HG02973 (cell line): ENCODE measurements at regions not wholly inside any gene's neighbourhood (a gene's known extent, or its start where the extent isn't known, plus 50 kb on each side); places are given as distances from the start of the nearest gene placed in this dataset.
"Not testable (repeated sequence)": the region's sequence is repeated elsewhere in the genome, so short reads cannot be mapped to it uniquely, and the experiment has no call there.

Experiments
- ATAC-seq: cut with Tn5 transposase; IDR thresholded peaks from one replicate; pipeline ENCODE4 v1.9.1; 2021; ENCODE audit warnings: moderate library complexity; ENCODE audit not compliant: unreplicated experiment

DNA sequence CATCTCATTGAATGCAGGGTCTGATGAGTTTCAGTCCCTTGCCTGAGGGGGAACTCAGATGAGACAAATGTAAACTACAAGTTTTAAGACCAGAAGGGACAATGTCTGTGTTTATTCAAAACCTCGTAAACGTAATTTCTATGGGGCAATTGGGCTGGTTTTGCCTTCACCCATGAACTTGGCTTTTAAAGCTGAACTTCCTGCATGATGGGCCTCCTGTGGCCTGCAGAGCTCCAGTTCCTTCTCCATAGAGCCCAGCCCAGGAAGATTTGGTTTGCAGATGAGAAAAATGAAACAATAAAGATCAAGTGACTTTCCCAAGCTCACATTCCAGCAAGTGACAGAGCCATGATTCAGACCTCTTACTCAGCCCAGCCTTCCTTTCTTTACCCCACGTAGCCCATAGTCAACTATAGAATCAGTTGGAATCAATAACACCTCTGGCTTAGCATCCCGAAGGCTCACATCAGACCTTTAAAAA lies 612.3 kb downstream of the UTRN start:
- no peak for ATAC-seq

DNA sequence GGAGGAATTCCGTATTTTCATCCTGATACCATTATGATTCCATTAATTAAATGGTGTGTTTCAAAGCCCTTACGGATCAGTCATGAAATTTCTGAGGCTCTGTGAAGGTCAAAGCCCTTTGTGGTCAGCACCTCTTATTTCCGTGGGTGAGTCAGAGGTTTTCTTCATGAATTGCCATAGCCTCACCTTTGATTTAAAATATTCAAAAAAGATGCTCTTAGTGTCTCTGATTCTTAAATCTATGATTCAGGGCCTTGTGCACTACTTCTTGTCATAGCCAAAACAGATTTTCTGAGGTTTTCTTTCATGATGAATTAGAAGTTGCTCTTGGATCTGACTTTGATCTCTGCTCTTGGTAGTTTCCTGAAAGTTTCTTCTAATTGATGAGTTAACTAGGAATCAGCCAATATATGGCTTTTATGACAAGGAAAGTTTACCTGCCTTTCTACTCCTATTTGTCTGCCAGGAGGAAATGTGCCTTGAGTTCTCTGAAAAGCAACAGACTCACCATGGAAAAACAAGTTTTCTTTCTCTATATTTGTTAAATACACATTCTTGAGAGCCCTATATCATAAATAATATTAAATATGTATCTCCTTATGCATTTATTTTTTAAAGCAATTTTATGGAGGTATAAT lies 613.0 kb downstream of the UTRN start:
- no peak for ATAC-seq

DNA sequence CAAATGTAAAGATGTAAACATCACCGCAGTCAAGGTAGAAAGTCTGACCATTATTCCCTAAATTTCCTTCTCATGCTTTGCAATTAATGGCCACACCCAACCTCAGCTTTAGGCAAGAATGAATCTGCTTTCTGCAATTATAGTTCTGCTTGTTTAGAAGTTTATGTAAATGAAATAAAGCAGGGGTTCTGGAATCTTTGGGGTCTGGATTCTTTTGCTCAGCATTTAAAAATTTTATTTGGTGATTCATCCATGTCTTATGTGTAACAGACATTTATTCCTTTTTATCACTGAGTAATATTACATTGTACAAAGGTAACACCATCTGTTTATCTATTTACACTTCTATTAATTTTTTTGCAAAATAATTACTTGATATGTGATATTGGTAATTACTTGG lies 613.6 kb downstream of the UTRN start:
- no peak for ATAC-seq

DNA sequence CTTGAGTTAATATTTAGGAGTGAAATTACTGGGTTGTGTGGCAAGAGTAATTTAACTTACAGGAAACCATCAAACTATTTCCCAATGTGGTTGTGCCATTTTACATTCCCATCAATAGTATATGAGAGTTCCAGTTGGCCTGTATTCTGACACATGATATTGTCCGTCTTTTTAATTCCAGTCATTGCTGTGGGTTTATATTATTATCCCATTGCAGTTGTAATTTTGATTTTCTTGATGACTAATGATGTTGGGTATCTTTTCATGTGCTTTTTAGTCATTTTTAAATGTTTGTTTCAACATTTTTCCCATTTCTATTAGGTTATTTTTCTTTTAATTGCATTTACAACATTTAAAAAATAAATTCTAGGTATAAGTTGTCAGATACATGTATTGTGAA lies 614.0 kb downstream of the UTRN start:
- ATAC-seq, result no peak

DNA sequence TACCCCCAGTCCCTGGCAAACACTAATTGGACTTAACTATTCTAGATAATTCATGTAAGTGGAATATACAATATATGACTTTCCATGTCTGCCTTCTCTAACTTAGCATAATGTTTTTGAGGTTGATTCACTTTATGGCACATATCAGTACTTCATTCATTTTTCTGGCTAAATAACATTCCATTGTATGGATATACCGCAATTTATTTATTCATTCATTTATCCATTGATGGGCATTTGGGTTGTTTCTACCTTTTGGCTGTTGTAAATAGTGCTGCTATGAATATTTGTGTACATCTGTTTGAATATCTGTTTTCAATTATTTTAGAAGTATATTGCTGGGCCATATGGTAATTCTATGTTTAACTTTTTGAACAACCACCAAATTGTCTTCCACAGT lies 616.3 kb downstream of the UTRN start:
- no peak for ATAC-seq

DNA sequence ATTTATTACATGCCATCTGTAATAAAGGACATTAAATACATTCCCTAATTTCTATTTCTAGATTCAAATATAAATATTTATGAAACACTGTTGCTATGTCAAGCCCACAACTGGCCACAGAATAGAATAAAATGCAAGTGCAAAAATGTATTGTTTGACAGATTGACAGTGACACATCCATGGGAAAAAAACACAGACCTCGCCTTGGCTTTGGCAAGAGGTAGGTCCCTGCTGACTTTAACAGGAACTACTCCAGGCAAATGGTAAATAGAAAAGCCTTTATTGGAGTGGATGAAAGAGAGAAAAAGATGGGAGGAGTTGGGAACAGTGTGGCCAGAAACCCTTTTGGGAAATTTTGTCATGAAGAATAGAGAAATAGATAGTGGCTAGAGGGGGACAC lies 622.9 kb downstream of the UTRN start:
- ATAC-seq, result no peak

DNA sequence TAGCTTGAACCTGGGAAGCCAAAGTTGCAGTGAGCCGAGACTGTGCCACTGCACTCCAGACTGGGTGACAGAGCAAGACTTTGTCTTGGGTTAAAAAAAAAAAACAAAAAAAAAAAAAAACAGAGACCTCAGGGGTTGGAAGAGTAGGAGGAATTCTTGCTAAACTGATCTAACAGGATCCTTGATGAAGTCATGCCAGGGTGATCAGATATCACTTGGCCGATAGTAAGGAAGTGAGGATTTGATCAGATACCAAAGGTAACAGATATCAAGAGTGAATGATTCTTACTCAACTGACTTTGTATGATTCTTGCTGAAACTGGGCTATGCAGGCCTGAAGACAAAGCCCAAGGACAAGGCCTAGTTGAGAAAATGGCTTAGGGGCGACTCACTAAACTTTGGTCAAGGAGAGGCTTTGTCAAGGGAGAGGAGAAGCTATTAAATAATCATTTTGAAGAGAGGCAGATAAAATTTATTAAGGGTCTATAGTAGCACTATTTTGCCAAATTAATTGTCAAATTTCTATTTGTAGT lies 624.7 kb downstream of the UTRN start:
- ATAC-seq, result no peak

DNA sequence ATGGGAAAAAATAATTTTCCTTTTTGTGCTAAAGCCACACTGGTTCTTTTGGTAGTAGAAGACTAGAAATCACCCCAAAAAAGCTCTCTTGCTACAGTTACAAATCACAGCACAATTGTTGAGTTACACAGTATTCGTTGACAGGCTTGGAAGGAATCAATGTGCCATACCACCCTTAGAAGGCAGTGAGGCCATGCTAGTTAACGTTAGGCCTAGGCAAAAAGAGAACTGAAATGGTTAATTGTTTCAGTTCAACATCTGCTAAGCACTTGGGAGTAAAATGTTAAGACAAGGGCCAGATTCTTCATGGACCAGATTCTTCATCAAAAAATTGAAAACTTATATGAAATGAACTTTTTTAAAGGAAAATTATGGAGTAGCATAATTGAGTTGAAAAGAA lies 626.2 kb downstream of the UTRN start:
- ATAC-seq, result no peak

DNA sequence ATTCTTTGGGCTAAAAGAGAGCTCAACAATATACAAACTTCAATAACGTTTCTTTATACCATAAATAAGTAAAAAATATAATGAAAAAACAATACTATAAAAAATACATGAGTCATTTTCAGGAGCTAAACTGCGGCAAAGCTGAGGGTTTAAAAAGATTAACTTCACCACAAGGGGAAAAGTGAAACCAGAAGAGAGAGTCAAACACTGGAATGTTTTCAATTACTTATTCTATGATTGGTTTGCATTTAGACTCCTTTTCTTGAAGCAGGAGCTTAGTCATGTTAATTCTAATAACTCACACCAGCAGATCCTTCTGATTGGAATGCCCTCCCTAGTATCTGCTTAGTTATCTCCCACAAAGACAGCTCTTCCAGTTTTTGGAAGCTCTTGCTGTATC lies 627.3 kb downstream of the UTRN start:
- ATAC-seq, result no peak

DNA sequence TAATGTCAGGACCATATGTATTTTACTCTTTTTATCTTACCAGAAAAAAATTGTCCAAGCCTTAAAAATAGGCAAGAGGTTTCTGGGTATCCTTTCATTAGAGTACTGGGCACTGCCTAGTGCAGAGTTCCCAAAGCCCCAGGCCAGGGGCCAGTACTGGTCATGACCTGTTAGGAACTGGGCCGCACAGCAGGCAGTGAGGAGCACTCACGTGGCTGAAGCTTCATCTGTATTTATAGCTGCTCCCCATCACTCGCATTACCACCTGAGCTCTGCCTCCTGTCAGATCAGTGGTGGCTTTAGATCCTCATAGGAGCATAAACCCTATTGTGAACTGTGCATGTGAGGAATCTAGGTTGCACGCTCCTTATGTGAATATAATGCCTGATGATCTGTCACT lies 632.9 kb downstream of the UTRN start:
- ATAC-seq, result no peak

DNA sequence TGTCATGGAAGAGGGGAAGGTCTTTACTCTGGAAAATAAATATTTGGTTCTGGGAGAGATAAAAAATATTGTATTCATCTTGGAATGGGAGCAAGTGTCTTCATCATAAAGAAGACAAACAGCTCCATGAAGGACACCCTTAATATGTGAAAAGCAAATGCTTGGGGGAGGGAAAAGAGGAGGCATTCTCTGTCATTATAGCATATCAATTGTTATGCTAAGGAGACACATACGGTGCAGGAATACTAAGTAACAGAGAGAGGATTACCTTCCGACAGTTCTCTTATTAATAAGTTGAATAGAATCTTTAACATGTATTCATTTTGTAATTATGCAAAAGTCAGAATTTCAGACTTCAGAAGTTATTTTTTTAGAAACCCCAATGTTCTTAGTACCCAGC lies 634.4 kb downstream of the UTRN start:
- ATAC-seq, result no peak

DNA sequence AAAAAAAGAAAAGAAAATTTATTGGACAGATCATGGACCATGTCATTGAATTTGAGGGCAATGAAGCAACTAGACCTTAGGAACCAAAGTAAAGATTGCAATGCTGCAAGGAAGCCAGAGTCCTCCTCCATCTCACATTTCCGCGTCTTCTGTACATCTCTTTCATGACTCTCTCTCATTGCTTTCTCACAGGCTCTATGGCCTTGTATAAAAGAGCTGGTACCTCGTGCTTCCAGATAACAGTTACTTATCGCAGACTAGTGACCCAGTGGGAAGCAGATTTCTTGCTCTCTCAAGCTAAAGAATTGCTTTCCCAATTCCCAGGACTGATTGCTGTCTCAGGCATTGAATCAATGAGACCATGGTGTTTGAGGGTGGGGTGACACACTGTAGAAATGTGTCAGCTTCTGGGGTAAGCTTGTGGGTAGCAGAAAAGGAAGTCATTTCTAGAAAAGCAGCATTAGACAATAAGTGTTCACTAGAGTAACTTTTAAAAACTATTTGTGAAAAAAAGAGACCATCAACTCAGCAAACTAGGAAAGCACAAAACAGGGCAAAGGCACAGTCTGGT lies 635.3 kb downstream of the UTRN start:
- no peak for ATAC-seq

DNA sequence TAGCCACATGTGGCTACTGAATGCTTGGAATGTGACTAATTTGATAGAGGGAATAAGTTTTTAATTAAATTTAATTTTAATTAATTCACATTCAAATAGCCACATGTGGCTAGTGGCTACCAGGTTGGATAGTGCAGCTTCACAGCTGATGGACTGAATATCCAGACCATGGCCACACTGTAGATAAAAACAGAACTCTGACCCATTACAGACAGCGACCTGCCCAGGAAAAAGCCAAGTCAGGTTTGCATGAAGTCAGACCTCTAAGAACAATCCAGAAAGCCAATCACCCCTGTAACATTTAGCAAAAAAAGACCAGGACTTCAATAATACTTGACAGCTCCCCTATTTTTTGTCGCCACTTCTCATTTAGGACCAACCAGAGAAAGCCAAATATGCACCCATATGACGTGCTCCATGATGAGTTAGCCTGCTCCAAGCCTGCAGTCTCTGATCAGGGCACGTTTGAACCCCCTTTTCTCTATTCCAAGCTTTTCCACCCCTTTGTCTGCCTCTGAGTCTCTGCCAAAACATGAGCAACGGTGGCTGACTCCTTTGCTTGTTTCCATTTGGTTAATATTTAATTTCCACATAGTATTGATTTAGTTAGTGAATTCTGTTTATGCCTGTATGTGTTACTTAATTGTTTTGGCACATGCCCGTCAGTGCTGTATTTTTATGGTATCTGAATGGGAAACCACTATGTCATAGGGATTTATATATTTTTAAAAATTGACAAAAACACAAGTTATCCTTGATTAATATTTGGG lies 636.3 kb downstream of the UTRN start:
- no peak for ATAC-seq

DNA sequence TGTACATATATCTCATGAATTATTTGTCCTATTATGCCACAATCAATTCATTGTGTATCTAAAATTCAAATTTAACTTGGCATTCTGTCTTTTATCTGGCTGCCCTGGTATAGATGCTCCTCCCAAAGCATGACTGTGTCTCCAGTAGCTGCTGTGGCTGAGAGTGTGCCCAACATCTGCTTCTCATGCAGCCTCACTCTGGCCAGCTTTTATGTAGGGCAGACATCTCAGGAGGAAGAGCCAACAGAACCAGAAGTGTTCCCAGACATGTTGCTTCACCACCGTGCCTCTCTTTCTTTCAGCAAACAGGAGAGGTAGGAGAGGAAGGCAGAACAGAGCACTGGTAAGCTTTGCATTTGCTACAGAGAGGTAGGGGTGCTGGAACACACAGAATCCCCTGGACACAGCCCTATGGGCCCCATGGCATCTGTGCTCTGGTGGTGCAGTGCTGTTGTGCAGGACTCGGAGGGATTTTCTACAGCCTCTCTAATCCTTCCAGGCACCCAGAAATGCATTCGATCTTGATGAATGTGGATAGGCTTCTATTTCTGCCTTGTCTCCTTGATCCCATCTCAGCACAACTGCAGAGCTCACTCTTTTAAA lies 637.1 kb downstream of the UTRN start:
- ATAC-seq, result no peak

DNA sequence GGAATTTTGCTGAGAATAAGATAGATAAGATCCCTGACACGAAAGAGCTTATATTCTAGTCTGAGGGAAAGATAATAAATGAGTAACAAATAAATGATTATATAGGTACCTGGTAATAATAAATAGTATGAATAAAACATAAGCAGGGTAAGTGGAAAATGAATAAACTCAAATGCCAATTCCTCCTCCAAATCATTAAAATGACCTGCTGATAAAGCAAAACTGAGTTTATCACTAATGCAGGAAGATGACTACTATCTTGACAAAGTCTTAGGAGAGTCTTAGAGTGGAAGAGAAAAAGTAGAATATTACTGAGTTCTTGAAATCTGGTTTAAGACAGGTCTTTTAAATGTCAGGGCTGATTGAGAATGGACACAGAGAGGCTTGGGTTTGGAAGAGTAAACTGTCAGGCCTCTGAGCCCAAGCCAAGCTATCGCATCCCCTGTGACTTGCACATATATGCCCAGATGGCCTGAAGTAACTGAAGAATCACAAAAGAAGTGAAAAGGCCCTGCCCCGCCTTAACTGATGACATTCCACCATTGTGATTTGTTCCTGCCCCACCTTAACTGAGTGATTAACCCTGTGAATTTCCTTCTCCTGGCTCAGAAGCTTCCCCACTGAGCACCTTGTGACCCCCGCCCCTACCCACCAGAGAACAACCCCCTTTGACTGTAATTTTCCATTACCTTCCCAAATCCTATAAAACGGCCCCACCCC lies 637.8 kb downstream of the UTRN start:
- not testable (repeated sequence) for ATAC-seq

DNA sequence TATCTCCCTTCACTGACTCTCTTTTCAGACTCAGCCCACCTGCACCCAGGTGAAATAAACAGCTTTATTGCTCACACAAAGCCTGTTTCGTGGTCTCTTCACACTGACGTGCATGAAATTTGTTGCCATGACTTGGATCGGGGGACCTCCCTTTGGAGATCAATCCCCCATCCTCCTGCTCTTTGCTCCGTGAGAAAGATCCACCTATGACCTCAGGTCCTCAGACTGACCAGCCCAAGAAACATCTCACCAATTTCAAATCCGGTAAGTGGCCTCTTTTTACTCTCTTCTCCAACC lies 638.3 kb downstream of the UTRN start:
- not testable (repeated sequence) for ATAC-seq

DNA sequence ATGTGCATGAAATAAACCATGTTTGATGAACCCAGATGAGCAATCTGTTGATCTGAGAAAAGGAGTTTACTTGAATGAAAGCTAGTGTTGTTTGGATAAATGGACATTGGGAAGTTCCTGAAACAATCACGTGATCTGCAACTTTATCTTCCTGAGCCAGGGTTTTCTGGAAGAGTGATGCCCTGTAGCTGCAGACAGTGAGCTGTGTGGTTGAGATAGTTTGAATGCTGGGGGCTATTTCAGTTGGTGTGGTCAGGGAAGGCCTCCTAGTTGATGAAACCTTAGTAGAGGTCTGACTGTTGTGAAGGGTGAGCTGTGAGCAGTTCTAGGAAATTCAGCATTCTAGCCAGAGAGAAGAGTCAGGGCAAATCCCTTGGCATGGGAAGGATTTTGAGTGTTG lies 643.7 kb downstream of the UTRN start:
- no peak for ATAC-seq

DNA sequence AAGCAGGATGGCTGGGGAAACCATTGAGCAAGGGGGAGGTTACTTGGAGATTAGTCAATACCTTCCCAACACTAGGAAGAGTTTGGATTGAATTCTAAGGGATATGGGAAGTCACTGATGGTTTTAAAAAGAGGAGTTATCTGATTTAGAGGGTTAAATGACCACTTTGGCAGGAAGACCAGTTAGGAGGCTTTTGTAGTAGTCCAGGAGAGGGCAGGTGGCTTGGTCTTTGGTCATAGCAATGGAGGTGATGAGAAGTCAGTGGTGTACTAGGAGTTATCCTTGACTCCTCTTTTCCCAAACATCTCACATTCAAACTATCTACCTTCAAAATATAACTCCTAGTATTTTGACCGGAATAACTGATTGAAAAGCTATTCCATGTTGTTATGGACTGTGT lies 644.1 kb downstream of the UTRN start:
- no peak for ATAC-seq

DNA sequence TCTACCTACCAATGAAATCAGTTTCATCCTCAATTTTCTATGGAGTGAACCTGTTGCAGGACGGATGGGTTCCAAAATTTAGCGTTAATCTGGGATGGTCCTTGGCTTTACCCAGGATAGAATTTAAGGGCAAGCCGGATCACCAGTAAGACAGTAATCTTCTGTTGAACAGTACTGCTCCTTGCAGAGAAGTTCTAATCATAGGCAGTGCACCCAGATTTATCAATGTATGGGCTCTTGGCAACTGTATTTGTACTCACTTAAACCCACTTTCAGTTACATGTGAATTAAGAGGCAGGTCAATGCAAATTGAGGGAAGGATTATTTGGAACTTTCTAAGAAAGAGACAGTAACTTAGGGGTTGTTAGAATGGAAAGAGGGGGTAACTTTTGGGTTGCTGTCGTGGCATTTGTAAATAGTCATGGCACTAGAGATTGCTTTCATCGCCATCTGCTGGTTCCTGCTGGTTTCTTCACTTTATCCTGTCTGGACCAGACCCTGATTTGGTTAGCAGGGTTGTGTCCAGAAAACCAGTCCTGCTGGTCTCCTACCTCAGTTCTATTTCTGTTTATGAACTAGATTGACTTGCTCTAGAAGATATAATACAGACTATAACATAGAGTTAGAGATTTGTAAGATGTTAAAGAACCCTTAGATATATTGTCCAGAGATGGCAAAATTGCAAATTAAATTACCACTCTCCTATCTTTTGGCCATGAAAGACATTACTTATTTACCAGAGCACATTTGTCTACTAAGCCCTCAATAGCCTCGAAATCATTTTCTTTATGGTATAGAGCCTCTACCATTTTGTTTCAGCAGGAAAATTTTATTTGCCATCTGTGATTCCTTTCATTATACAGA lies 646.3 kb downstream of the UTRN start:
- peak; percentile 76 for ATAC-seq

DNA sequence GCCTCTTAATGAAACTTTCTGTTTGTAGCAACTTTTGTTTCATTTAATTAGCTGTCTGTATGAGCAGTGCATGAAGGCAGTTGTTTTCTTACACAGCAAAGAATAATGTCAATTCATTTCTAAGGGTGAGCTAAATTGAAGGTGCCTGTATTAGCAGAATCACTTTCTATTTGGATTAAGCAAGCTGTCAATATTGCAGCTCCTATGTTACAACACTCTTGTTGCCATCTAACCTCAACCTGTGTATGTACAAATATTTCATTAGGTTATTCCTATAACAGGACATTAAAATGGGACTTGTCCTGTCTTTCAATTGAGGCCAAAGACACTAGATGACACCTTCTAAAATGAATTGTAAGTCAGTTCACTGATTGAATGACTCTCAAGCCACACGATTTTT lies 647.5 kb downstream of the UTRN start:
- no peak for ATAC-seq
